B cell (primary cell): ENCODE measurements at regions not wholly inside any gene's neighbourhood (a gene's known extent, or its start where the extent isn't known, plus 50 kb on each side); places are given as distances from the start of the nearest gene placed in this dataset.

Source experiments
- ATAC-seq: fragments of 200-7000 bp; cut with Tn5 transposase; one replicate; pipeline ENCODE4 v1.10.0; 2021; ENCODE audit warnings: low read depth, mild to moderate bottlenecking, moderate number of reproducible peaks, moderate library complexity
- CTCF ChIA-PET: fragments of 350-600 bp; sonication (Branson Sonifier 250); formaldehyde crosslinking; loops from one replicate; lab custom pipeline; 2021; ENCODE audit warnings: antibody characterized with exemption, inconsistent platforms; lab: Charles Lee
- POLR2A ChIA-PET: fragments of 350-600 bp; sonication (Branson Sonifier 250); formaldehyde crosslinking; loops from one replicate; lab custom pipeline; 2021; ENCODE audit warnings: antibody characterized with exemption; lab: Charles Lee
- DNase-seq: peaks from one replicate; pipeline ENCODE4 v3.0.0; 2013
- H2AFZ ChIP-seq: 2 replicates; pipeline ENCODE4 v1.6.1; 2012; ENCODE audit warnings: mild to moderate bottlenecking, low read depth, low read length; ENCODE audit not compliant: insufficient read depth, poor library complexity, severe bottlenecking
- H3K27ac ChIP-seq, 2 donors: 1 replicate in 1 of 2; 2 replicates in 1 of 2; pipeline ENCODE4 v1.5.1; 2012 to 2013; ENCODE audit warnings: low read length in 2 of 2, mild to moderate bottlenecking in 2 of 2, moderate library complexity in 1 of 2
- H3K27me3 ChIP-seq, 4 experiments: fragments of 200-600 bp in 1 of 4; sonication (generic) in 1 of 4; replicated peaks in 1 of 4; 1 replicate in 2 of 4; 2 replicates in 2 of 4; pipeline versions ENCODE4 v1.6.1 to v1.7.0; 2013 to 2016; ENCODE audit warnings: low read length in 3 of 4, mild to moderate bottlenecking in 2 of 4, mixed read lengths in 1 of 4, moderate library complexity in 1 of 4; ENCODE audit not compliant: insufficient read depth in 4 of 4, control insufficient read depth in 3 of 4; ENCODE audit errors: control extremely low read depth in 1 of 4
- H3K36me3 ChIP-seq, 2 experiments: replicated peaks in 1 of 2; 1 replicate in 1 of 2; 2 replicates in 1 of 2; pipeline versions ENCODE4 v1.6.1 to v1.7.1; 2013; ENCODE audit warnings: low read length in 1 of 2; ENCODE audit not compliant: insufficient read depth in 2 of 2, control insufficient read depth in 1 of 2; ENCODE audit errors: control extremely low read depth in 1 of 2, extremely low read depth in 1 of 2
- H3K4me1 ChIP-seq, 2 donors: fragments of 200-600 bp in 1 of 2; sonication (generic) in 1 of 2; 1 replicate in 1 of 2; 2 replicates in 1 of 2; pipeline versions ENCODE4 v1.5.1 to v1.6.1; 2013 to 2017; ENCODE audit warnings: low read length in 2 of 2; ENCODE audit not compliant: control insufficient read depth in 2 of 2, insufficient read depth in 2 of 2
- H3K4me2 ChIP-seq: replicated peaks from 2 replicates; pipeline ENCODE3; 2012; ENCODE audit warnings: mild to moderate bottlenecking, low read depth, low read length; ENCODE audit not compliant: poor library complexity, severe bottlenecking
- H3K4me3 ChIP-seq, 5 experiments: fragments of 200-600 bp in 1 of 5; sonication (generic) in 1 of 5; 1 replicate in 3 of 5; 2 replicates in 2 of 5; pipeline versions ENCODE4 v1.5.1 to v1.7.0; 2011 to 2016; ENCODE audit warnings: low read length in 4 of 5, mild to moderate bottlenecking in 4 of 5, low read depth in 2 of 5, control low read depth in 1 of 5, moderate library complexity in 1 of 5; ENCODE audit not compliant: insufficient read depth in 1 of 5; ENCODE audit errors: control extremely low read depth in 1 of 5, extremely low read depth in 1 of 5
- H3K79me2 ChIP-seq: fragments of 200-600 bp; sonication (generic); one replicate; pipeline ENCODE4 v1.6.0; 2016; ENCODE audit warnings: low read length; ENCODE audit not compliant: control insufficient read depth, insufficient read depth
- H3K9ac ChIP-seq: fragments of 200-600 bp; sonication (generic); 2 replicates; pipeline ENCODE4 v1.6.1; 2017; ENCODE audit warnings: mild to moderate bottlenecking, low read length, moderate library complexity
- H3K9me3 ChIP-seq, 3 donors: one replicate each; pipeline versions ENCODE4 v1.6.1 to v1.7.1; 2013; ENCODE audit warnings: low read length in 2 of 3; ENCODE audit not compliant: control insufficient read depth in 2 of 3, insufficient read depth in 1 of 3; ENCODE audit errors: control extremely low read depth in 1 of 3
- H4K20me1 ChIP-seq: 2 replicates; pipeline ENCODE4 v1.6.0; 2012; ENCODE audit warnings: mild to moderate bottlenecking, low read length; ENCODE audit not compliant: insufficient read depth, control insufficient read depth, poor library complexity, severe bottlenecking
- H3K27ac Mint-ChIP-seq: one replicate; pipeline ENCODE4 v1.8.0; 2021; ENCODE audit warnings: mixed read lengths
- H3K27me3 Mint-ChIP-seq: one replicate; pipeline ENCODE4 v1.8.0; 2021; ENCODE audit warnings: mixed read lengths
- H3K4me1 Mint-ChIP-seq: one replicate; pipeline ENCODE4 v1.8.0; 2021; ENCODE audit warnings: mixed read lengths
- H3K4me3 Mint-ChIP-seq: one replicate; pipeline ENCODE4 v1.8.0; 2021; ENCODE audit warnings: mixed read lengths
- H3K9me3 Mint-ChIP-seq: one replicate; pipeline ENCODE4 v1.8.0; 2022; ENCODE audit warnings: mixed read lengths; ENCODE audit not compliant: insufficient read depth
- CTCF ChIP-seq: fragments of 200-600 bp; IDR thresholded peaks from one replicate; pipeline ENCODE4 v1.8.0; 2022; ENCODE audit warnings: antibody characterized with exemption, mild to moderate bottlenecking
- EZH2 ChIP-seq: IDR thresholded peaks from 2 replicates; pipeline ENCODE4 v1.6.1; 2012; ENCODE audit warnings: borderline replicate concordance, low read depth, mild to moderate bottlenecking, moderate library complexity, low read length; ENCODE audit not compliant: insufficient read depth, poor library complexity, severe bottlenecking
- WGBS: methylation state at CpG from one replicate; pipeline ENCODE4 v1.1.5; 2013; ENCODE audit warnings: missing lambda C conversion rate; ENCODE audit not compliant: insufficient coverage; 5-methylcytosine and 5-hydroxymethylcytosine counted together
- intact Hi-C: fragments of 100-400 bp; cut with micrococcal nuclease; formaldehyde crosslinking; loops from one replicate; pipeline ENCODE4 v1.10.0; 2022

GRCh38 chr6:140091895-140092294 is 717.4 kb upstream of the CITED2 start:
- Histone ChIP-seq H3K9me3 (no peaks in the 10 kb centered on the region), H3K79me2 (no peaks in the 10 kb centered on the region), H3K4me2 (no peak overlapping the region), H3K9ac (no peak overlapping the region), H3K36me3 (no peaks in the 10 kb centered on the region), H3K27ac (no peak overlapping the region), H2AFZ (no peak overlapping the region), H3K4me1 (no peaks in the 10 kb centered on the region), H4K20me1 (no peaks in the 10 kb centered on the region), H3K27me3 (no peaks in the 10 kb centered on the region), H3K4me3 (no peak overlapping the region)
- no peaks in the 10 kb centered on the region for H3K4me1 Mint-ChIP-seq
- no peak overlapping the region for H3K27ac Mint-ChIP-seq
- no peaks in the 10 kb centered on the region for H3K27me3 Mint-ChIP-seq
- ATAC-seq (no peak), DNase-seq (no peak)
- intact Hi-C loops: no loop called here
- no peaks in the 10 kb centered on the region for H3K9me3 Mint-ChIP-seq
- ChIA-PET CTCF (no interaction called here), POLR2A (no interaction called here)
- WGBS: no CpG with 5 or more reads among the region's 1 CpG
- no peak overlapping the region for H3K4me3 Mint-ChIP-seq
- TF ChIP-seq EZH2 (no peak), CTCF (no peak)

- Mint-ChIP-seq H3K27ac (no peak overlapping the region), H3K9me3 (no peaks in the 10 kb centered on the region), H3K4me1 (no peaks in the 10 kb centered on the region), H3K4me3 (no peak overlapping the region), H3K27me3 (no peaks in the 10 kb centered on the region)
- no peak overlapping the region for H3K4me2 ChIP-seq
- no peaks in the 10 kb centered on the region for H3K27me3 ChIP-seq
- no peak overlapping the region for H3K4me3 ChIP-seq
- H3K9ac ChIP-seq: no peak overlapping the region
- 90% methylated on average over 2 of the region's 3 CpGs for WGBS
- intact Hi-C loops: no loop called here
- H3K79me2 ChIP-seq: no peaks in the 10 kb centered on the region
- TF ChIP-seq CTCF (no peak), EZH2 (no peak)
- ChIA-PET POLR2A (no interaction called here), CTCF (no interaction called here)
- no peaks in the 10 kb centered on the region for H3K9me3 ChIP-seq
- no peaks in the 10 kb centered on the region for H4K20me1 ChIP-seq
- H3K4me1 ChIP-seq: no peaks in the 10 kb centered on the region
- no peaks in the 10 kb centered on the region for H3K36me3 ChIP-seq
- H2AFZ ChIP-seq: no peak overlapping the region
- DNase-seq (no peak), ATAC-seq (no peak)
- H3K27ac ChIP-seq: no peak overlapping the region
Measured at GRCh38 chr6:140090871-140091270, 716.4 kb upstream of the CITED2 start.
